RWPE1 (cell line): ENCODE measurements at regions not wholly inside any gene's neighbourhood (a gene's known extent, or its start where the extent isn't known, plus 50 kb on each side); places are given as distances from the start of the nearest gene placed in this dataset.

ENCODE experiments used
- CTCF ChIA-PET: fragments of 350-600 bp; sonication (Branson Sonifier 250); formaldehyde crosslinking; extraction: SDS; loops from one replicate; lab custom pipeline; 2021; lab: Yijun Ruan, JAX
- POLR2A ChIA-PET: fragments of 400-600 bp; formaldehyde crosslinking; extraction: SDS; loops from one replicate; lab custom pipeline; 2020; ENCODE audit warnings: antibody characterized with exemption; ENCODE audit not compliant: low non-redundant PET; lab: Yijun Ruan, JAX
- DNase-seq: peaks from one replicate; pipeline ENCODE4 v3.0.0; 2012; ENCODE audit warnings: low spot score
- H3K27ac ChIP-seq: fragments of 450-650 bp; 2 replicates; pipeline ENCODE4 v1.5.1; 2017
- TF ChIP-seq, protein P1 (sequence below): fragments of 450-650 bp; conservative IDR thresholded peaks from 2 replicates; pipeline ENCODE4 v1.5.1; 2017; ENCODE audit warnings: low read depth, mild to moderate bottlenecking

GRCh38 chr16:22424161-22424937 lies 49.9 kb upstream of the CDR2 start:
- no peak for DNase-seq
- peak overlapping the region; percentile 8; the same call in 1 of the 2 replicates for H3K27ac ChIP-seq
- TF ChIP-seq, protein P1, sequence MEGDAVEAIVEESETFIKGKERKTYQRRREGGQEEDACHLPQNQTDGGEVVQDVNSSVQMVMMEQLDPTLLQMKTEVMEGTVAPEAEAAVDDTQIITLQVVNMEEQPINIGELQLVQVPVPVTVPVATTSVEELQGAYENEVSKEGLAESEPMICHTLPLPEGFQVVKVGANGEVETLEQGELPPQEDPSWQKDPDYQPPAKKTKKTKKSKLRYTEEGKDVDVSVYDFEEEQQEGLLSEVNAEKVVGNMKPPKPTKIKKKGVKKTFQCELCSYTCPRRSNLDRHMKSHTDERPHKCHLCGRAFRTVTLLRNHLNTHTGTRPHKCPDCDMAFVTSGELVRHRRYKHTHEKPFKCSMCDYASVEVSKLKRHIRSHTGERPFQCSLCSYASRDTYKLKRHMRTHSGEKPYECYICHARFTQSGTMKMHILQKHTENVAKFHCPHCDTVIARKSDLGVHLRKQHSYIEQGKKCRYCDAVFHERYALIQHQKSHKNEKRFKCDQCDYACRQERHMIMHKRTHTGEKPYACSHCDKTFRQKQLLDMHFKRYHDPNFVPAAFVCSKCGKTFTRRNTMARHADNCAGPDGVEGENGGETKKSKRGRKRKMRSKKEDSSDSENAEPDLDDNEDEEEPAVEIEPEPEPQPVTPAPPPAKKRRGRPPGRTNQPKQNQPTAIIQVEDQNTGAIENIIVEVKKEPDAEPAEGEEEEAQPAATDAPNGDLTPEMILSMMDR: no peak
- POLR2A ChIA-PET: no interaction called here
- CTCF ChIA-PET: no interaction called here
